ENCODE measurements at regions not wholly inside any gene's neighbourhood (a gene's known extent, or its start where the extent isn't known, plus 50 kb on each side); places are given as distances from the start of the nearest gene placed in this dataset.

GRCh38 chr5:143687604-143688003, 124.4 kb upstream of the HMHB1 start:
- Histone ChIP-seq H4K20me1 (ENCODE audit: control insufficient read depth, insufficient read depth, insufficient read length) (no peaks in the 10 kb centered on the region), H4K5ac (ENCODE audit: insufficient read length, low read depth, low read length) (no peak overlapping the region), H2AFZ (ENCODE audit: low read length) (no peak overlapping the region), H3K23ac (ENCODE audit: insufficient read length, low read depth, low read length) (no peak overlapping the region), H4K8ac (replicated peaks; ENCODE audit: insufficient read length, low read depth, low read length) (no peak overlapping the region), H3K79me1 (ENCODE audit: insufficient read depth, low read depth, low read length, poor library complexity, severe bottlenecking) (no peaks in the 10 kb centered on the region), H4K91ac (ENCODE audit: insufficient read length, low read depth, low read length) (no peak overlapping the region), H2BK20ac (ENCODE audit: low read depth, low read length, poor library complexity, severe bottlenecking) (no peak overlapping the region), H2BK5ac (ENCODE audit: insufficient read length, low read length) (no peak overlapping the region), H3K27ac (ENCODE audit: insufficient read length, low read depth, low read length) (no peak overlapping the region), H3K56ac (ENCODE audit: insufficient read length, low read depth, low read length) (no peak overlapping the region), H3K9ac (ENCODE audit: extremely low read depth, insufficient read length, low read length) (no peak overlapping the region), H3T11ph (ENCODE audit: low read length) (no peak overlapping the region), H3K27me3 (ENCODE audit: insufficient read depth, low read length) (no peaks in the 10 kb centered on the region), H3K9me3 (ENCODE audit: control insufficient read depth, low read depth, low read length) (no peaks in the 10 kb centered on the region), H3K18ac (ENCODE audit: insufficient read length, low read depth, low read length) (no peak overlapping the region), H2BK120ac (ENCODE audit: low read depth, low read length, poor library complexity, severe bottlenecking) (no peak overlapping the region), H3K4me1 (ENCODE audit: insufficient read depth, low read length) (no peaks in the 10 kb centered on the region), H3K4me2 (ENCODE audit: insufficient read depth, insufficient read length, low read length) (no peak overlapping the region), H2BK15ac (ENCODE audit: low read depth, low read length) (no peak overlapping the region), H3K14ac (ENCODE audit: insufficient read depth, low read length) (no peak overlapping the region), H3K79me2 (ENCODE audit: insufficient read depth, low read length) (no peaks in the 10 kb centered on the region), H3K23me2 (ENCODE audit: insufficient read length, low read depth, low read length, poor library complexity, severe bottlenecking) (no peaks in the 10 kb centered on the region), H2AK5ac (ENCODE audit: insufficient read length, low read length) (no peak overlapping the region), H2BK12ac (ENCODE audit: insufficient read length, low read depth, low read length) (no peak overlapping the region), H3K4ac (ENCODE audit: low read depth, low read length) (no peak overlapping the region)
- no peak overlapping the region for H3K4me3 Mint-ChIP-seq
- H3K9me3 Mint-ChIP-seq, result no peaks in the 10 kb centered on the region
- DNase-seq, result no peak
- TF ChIP-seq, protein P1, sequence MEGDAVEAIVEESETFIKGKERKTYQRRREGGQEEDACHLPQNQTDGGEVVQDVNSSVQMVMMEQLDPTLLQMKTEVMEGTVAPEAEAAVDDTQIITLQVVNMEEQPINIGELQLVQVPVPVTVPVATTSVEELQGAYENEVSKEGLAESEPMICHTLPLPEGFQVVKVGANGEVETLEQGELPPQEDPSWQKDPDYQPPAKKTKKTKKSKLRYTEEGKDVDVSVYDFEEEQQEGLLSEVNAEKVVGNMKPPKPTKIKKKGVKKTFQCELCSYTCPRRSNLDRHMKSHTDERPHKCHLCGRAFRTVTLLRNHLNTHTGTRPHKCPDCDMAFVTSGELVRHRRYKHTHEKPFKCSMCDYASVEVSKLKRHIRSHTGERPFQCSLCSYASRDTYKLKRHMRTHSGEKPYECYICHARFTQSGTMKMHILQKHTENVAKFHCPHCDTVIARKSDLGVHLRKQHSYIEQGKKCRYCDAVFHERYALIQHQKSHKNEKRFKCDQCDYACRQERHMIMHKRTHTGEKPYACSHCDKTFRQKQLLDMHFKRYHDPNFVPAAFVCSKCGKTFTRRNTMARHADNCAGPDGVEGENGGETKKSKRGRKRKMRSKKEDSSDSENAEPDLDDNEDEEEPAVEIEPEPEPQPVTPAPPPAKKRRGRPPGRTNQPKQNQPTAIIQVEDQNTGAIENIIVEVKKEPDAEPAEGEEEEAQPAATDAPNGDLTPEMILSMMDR (conservative IDR thresholded peaks at IDR 0.05), result no peak
- H3K36me3 Mint-ChIP-seq (ENCODE audit: insufficient read depth in 1 of 3, low read depth in 3 of 3), result no peaks in the 10 kb centered on the region
- H3K27ac Mint-ChIP-seq, result no peak overlapping the region
- no peaks in the 10 kb centered on the region for H3K27me3 Mint-ChIP-seq (ENCODE audit: low read depth)
- no peaks in the 10 kb centered on the region for H3K4me1 Mint-ChIP-seq

Measured in H9 (cell line).